NCI-H2029 (cell line): ENCODE measurements at regions not wholly inside any gene's neighbourhood (a gene's known extent, or its start where the extent isn't known, plus 50 kb on each side); places are given as distances from the start of the nearest gene placed in this dataset.
"Not testable (repeated sequence)": the region's sequence is repeated elsewhere in the genome, so short reads cannot be mapped to it uniquely, and the experiment has no call there.

Experiments
- DNase-seq: peaks from one replicate; lab custom pipeline; 2025; lab: John Stamatoyannopoulos, UW

- DNase-seq, result no peak
Observed at GRCh38 chr22:26927821-26928220, 270.4 kb downstream of the MIAT start.

DNA sequence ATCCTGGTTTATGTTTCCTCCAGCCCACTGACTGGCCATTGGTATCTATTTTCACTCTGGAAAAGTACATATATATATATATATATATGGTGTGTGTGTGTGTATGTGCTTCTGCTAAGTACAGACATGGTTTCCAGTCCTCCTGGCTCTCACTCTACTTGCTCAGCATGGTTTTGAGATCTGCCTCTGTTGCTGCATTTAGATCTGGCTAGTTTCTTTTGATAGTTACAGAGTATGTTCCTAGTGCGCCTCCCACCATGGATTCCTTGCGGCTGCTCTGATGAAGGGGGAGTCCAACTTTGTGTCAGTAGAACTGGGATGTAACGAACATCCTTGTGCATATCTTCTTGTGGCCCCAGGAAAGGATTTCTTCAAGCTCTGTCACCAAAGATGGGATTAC, 274.1 kb downstream of the MIAT start:
- no peak for DNase-seq

DNA sequence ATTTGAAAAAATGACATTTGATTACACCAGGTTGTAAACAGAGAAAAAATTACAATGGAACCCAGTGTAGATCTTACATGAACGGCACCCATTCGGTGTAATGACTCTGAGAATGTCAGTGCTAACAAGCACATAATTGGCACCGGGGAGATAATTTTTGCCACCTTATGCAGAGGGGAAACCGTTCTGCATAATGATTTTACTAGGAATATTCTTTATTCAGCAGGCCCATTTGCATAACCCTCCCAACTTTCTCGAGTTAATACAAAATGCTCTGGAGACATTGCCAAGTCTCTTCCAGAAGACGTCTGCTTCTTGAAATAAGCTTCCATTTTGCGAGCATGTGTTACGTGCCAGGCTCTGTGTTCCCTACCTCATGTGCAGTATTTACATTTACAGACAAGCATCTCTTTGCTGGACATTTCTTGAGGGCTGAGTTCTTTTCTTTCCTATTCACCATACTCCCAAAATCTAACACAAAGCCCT, 275.8 kb downstream of the MIAT start:
- no peak for DNase-seq

GRCh38 chr22:26937213-26937612, 279.8 kb downstream of the MIAT start:
- no peak for DNase-seq

DNA sequence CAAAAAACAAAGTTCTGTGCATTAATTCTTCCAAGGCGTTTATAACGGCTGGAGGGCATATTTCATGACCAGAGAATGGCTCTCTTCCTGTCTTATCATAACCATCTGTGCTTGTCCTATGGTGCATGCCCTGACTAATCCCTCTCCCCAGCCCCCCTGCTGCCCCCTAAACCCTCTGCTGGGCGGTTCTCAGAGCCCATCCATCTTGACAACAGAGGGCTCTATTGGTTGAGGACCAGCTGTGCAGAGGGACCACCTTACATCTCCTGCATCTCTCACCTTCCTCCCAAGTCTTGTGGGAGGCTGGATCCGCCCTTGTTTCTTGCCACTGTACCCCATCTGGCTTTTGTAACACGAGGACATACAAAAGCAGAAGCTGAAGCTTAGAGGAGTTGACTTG, 282.1 kb downstream of the MIAT start:
- no peak for DNase-seq

DNA sequence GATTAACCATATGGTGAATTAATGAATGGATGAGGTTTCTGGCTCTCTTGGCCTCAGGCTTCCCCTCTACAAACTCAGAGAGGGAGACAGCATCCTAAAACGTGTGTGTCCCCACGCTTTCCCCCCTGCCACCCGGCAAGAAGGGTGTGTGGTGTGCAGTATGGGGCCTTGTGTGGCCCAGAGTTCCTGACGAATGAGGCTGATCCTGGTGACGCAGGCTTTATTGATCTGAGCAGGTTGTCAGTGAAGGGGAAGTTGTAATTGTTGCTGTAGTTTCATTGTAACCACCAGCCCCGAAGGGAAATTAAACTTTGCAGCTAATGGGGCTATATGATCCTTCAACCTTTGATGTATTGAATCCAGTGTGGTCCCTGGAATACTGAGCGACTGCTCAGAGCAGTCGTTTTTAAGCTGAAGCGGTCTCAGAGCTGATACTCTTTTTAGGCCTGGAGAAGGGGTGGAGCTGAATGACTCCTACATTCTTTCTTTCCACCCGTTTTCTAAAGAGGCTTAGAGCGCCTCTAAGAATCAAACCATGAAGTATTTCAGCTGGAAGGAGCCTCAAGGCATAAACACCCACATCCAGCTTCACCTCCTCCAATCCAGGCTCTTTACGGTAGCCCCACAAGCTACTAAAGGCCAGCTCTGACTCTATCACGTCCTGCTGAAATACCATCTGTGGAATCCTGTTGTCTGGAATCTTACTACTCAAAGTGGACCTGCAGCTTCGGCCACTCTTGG, 284.7 kb downstream of the MIAT start:
- DNase-seq, result no peak

DNA sequence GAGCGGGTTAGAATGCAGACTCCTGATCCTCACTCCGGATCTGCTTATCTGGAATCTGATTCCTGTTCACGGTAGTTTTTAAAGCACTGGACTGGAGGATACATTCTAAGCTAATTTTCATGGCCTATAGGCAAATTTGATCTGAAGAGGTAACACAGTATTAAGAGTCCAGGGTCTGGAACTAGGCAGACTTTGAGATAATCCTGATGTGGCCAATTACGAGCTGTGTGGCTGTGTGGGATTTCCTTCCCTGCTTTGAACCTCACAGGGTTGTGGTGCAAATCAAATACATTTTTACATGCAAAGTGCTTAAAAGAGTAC, 285.2 kb downstream of the MIAT start:
- no peak for DNase-seq

DNA sequence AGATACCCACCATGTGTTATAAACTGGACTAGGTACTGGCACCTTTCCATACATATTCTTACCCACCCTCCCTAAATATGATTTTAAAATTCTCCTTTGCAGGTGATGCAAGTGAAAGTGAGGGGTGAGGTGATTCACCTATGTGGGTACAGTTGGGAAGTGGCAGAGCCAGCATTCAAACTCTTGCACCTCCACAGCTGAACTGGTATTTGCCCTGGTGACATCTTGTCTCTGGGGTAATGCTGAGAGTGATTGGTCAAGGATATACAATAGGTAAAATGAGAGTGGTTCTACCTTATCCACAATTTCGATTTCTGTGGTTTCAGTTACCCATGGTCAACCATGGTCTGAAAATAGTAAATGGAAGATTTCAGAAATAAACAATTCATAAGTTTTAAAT, 288.2 kb downstream of the MIAT start:
- DNase-seq, result no peak

- no peak for DNase-seq
Observed at GRCh38 chr22:26949193-26949592, 291.8 kb downstream of the MIAT start.

DNA sequence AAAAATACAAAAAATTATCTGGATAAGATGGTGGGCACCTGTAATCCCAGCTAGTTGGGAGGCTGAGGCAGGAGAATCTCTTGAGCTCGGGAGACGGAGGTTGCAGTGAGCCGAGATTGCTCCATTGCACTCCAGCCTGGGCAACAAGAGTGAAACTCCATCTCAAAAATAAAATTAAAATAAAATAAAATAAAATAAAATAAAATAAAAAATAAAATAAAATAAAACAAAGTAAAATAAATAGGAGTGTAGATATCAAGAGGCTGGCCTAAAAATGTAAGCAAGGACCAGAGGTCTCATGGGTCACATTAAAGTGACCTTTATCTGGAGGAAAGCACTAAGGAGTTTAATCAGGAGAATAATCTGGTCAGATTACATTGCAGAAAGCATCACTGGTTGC, 293.8 kb downstream of the MIAT start:
- not testable (repeated sequence) for DNase-seq

GRCh38 chr22:26952004-26952403, 294.6 kb downstream of the MIAT start:
- DNase-seq, result no peak

GRCh38 chr22:26952451-26953011, 295.1 kb downstream of the MIAT start:
- no peak for DNase-seq

- no peak for DNase-seq
Observed at GRCh38 chr22:26953012-26953883, 295.9 kb downstream of the MIAT start.

DNA sequence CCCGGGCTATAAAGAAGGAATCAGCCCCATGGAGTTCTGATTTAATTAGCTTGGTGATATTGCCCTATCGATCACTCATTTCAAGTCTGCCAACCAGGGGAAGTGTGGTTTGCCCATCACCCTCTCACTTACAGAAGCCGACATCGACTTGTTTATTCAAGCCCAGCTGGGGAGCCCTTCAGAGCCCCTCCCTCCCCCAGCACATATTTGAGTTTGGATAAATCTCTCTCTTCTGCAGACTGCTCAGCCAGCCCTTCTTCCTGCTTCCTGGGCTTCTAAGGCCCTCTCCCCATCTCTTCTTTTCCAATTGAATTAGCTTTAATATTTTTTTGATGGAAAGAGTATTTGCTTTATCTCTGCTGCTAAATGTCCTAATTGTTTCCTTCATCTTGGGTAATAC, 299.0 kb downstream of the MIAT start:
- peak; percentile 38 for DNase-seq

DNA sequence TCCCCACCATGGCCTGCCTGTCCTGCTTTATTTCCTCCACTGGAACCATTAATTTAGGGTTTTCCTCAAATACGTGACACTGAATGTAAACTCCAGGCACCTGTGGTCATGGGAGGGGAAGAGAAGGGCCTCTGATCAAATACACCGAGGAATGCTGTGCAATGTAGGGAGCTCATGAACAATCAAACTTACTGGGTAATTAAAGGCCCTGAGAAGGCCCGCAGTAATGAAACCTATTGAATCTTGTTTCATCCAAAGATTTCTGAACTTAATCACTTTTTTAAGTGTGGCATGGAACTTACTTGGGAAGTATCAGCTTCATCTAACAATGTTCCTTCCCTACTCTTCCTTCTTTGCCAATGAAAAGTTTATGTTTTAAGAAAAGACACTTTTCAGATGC, 299.8 kb downstream of the MIAT start:
- no peak for DNase-seq

- DNase-seq, result no peak
Observed at GRCh38 chr22:26957897-26958296, 300.5 kb downstream of the MIAT start.

GRCh38 chr22:26958378-26958777, 301.0 kb downstream of the MIAT start:
- DNase-seq, result no peak

DNA sequence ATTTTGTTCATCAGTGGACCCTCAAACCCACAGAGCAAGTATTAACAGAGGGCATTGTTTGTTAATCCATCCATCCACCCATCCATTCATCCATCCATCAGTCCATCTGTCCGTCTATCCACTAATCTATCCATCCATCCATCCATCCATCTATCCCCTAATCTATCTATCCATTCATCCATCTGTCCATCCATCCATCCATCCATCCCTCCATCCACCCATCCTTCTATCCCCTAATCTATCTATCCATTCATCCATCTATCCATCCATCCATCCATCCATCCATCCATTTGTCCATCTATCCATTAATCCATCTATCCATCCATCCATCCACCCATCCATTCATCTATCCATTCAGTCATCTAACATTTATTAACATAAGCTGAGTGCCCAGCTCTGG, 307.3 kb downstream of the MIAT start:
- no peak for DNase-seq

DNA sequence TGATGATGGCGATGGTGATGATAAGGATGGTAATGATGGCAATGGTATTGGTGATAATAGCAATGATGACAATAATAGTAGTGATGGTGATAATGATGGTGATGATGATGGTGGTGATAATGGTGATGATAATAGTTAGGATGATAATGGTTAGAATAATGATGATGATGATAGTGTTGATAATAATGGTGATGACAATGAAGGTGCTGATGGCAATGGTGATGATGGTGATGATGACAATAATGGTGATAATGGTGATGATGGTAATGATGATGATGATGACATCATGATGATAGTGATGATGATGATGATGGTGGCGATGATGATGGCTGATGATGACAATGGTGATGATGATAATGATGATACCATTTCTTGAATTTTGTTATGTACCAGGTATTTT, 309.9 kb downstream of the MIAT start:
- no peak for DNase-seq

DNA sequence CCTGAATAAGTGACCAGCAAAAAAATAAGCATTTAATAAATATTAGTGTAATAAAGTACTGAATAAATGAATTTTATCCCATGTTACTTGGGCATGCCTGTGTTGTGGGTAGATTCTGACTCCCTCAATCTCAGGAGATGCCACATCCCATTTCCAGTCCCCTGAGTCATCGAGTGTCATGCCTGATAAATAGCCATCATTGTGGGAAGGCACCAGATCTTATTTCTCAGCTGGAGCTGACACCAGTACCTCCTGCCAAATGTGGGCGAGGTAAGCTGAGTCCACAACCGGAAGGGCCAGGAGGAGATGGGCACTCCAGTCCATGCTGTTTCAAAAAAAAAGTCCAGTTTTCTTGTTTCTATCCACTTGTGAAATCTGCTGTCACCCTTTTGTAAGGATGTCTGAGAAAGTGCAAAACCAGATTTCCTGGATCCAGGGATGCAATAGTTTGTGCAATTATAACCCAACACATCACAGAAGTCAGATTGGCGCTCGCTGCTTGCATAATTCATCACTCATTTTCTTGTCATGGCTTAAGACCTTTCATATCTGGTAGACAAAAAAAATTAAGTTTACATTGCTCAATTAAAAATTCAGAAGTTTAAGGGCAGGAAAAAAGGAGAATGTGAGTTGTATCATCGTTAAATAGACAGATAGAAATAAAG, 311.6 kb downstream of the MIAT start:
- DNase-seq, result no peak

DNA sequence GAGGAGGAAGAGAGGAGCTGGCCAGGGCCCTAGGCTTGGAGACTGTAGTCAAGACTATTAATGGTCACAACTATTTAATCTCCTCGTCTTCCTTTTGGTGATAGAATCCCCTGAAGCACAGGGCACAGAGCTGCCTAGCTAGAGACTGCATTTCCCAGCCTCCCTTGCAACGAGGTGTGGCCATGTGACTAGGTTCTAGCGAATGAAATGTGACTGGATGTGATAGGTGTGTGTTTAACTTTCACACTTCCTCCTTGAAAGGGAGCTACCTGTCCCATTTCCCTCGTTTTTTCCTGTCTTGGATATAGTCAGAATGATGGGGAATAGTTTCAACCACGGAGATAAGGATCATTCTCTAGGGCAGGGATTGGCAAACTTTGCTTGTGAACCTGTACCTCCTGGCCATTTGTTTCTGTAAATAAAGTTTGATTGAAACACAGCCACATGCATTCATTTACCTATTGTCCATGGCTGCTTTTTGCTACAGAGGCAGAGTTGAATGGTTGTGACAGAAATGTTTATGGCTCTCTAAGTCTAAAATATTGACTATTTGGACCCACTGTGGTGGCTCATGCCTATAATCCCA, 313.5 kb downstream of the MIAT start:
- DNase-seq, result no peak

- DNase-seq, result no peak
Observed at GRCh38 chr22:26972286-26972685, 314.9 kb downstream of the MIAT start.
